WTC11 (cell line): ENCODE measurements at regions not wholly inside any gene's neighbourhood (a gene's known extent, or its start where the extent isn't known, plus 50 kb on each side); places are given as distances from the start of the nearest gene placed in this dataset.

Experiments
- ARID4B ChIP-seq: sonication (generic); formaldehyde crosslinking; IDR thresholded peaks from 2 replicates; pipeline ENCODE4 v1.8.0; 2023; ENCODE audit warnings: missing genetic modification reagents, mild to moderate bottlenecking, borderline replicate concordance
- CTCF ChIP-seq: fragments of 200-600 bp; IDR thresholded peaks from 2 replicates; pipeline ENCODE4 v1.8.0; 2022; ENCODE audit warnings: antibody characterized with exemption
- ESRRA ChIP-seq: sonication (generic); formaldehyde crosslinking; IDR thresholded peaks from 2 replicates; pipeline ENCODE4 v1.8.1; 2022; ENCODE audit warnings: mild to moderate bottlenecking, missing genetic modification reagents, borderline replicate concordance
- FOXK1 ChIP-seq: sonication (generic); formaldehyde crosslinking; IDR thresholded peaks from 2 replicates; pipeline ENCODE4 v1.8.0; 2022; ENCODE audit warnings: mild to moderate bottlenecking, moderate library complexity, missing genetic modification reagents
- MXD4 ChIP-seq: fragments of 250-450 bp; sonication (Bioruptor Pico); IDR thresholded peaks from 2 replicates; pipeline ENCODE4 v1.8.0; 2021; ENCODE audit warnings: mild to moderate bottlenecking, moderate library complexity, borderline replicate concordance
- NFYB ChIP-seq: sonication (generic); formaldehyde crosslinking; conservative IDR thresholded peaks from 2 replicates; pipeline ENCODE4 v1.8.0; 2022; ENCODE audit warnings: low read depth, missing genetic modification reagents
- RELA ChIP-seq: sonication (generic); formaldehyde crosslinking; IDR thresholded peaks from 2 replicates; pipeline ENCODE4 v1.8.1; 2022; ENCODE audit warnings: missing genetic modification reagents, mild to moderate bottlenecking, borderline replicate concordance
- SOX15 ChIP-seq: fragments of 250-450 bp; sonication (Bioruptor Pico); IDR thresholded peaks from 2 replicates; pipeline ENCODE4 v1.9.0; 2021; ENCODE audit warnings: mild to moderate bottlenecking
- SP1 ChIP-seq: sonication (generic); formaldehyde crosslinking; conservative IDR thresholded peaks from 2 replicates; pipeline ENCODE4 v1.8.1; 2022; ENCODE audit warnings: missing genetic modification reagents
- STAT6 ChIP-seq: sonication (generic); formaldehyde crosslinking; conservative IDR thresholded peaks from 2 replicates; pipeline ENCODE4 v1.8.1; 2023; ENCODE audit warnings: mild to moderate bottlenecking, low read depth, missing genetic modification reagents, moderate library complexity
- USF2 ChIP-seq: sonication (generic); formaldehyde crosslinking; IDR thresholded peaks from 2 replicates; pipeline ENCODE4 v1.8.1; 2023; ENCODE audit warnings: mild to moderate bottlenecking, missing genetic modification reagents, moderate library complexity
- ZNF263 ChIP-seq: sonication (generic); formaldehyde crosslinking; IDR thresholded peaks from 2 replicates; pipeline ENCODE4 v1.8.1; 2022; ENCODE audit warnings: low read depth, mild to moderate bottlenecking, moderate library complexity, missing genetic modification reagents
- ZNF425 ChIP-seq: fragments of 250-450 bp; sonication (Bioruptor Pico); conservative IDR thresholded peaks from 2 replicates; pipeline ENCODE4 v1.9.0; 2021; ENCODE audit warnings: mild to moderate bottlenecking
- ZSCAN18 ChIP-seq: fragments of 250-450 bp; sonication (Bioruptor Pico); IDR thresholded peaks from 2 replicates; pipeline ENCODE4 v2.1.2; 2022; ENCODE audit warnings: mild to moderate bottlenecking, moderate library complexity

- TF ChIP-seq ARID4B (CRISPR knock-in tag), result no peak
- no peak for TF ChIP-seq MXD4 (CRISPR knock-in tag)
- TF ChIP-seq SP1 (CRISPR knock-in tag), result no peak
- no peak for TF ChIP-seq ZSCAN18 (CRISPR knock-in tag)
- no peak for TF ChIP-seq CTCF
- no peak for TF ChIP-seq NFYB (CRISPR knock-in tag)
- no peak for TF ChIP-seq ZNF425 (CRISPR knock-in tag)
- TF ChIP-seq ESRRA (CRISPR knock-in tag), result no peak
- no peak for TF ChIP-seq ZNF263 (CRISPR knock-in tag)
- TF ChIP-seq SOX15, result no peak
- TF ChIP-seq FOXK1 (CRISPR knock-in tag), result no peak
- no peak for TF ChIP-seq USF2
- no peak for TF ChIP-seq STAT6
- TF ChIP-seq RELA (CRISPR knock-in tag), result no peak
Observed at GRCh38 chr5:51665251-51665593, 282.0 kb downstream of the ISL1 start (continued).
